ENCODE measurements at regions not wholly inside any gene's neighbourhood (a gene's known extent, or its start where the extent isn't known, plus 50 kb on each side); places are given as distances from the start of the nearest gene placed in this dataset.

GRCh38 chr7:153413540-153414287 is 638.5 kb upstream of the DPP6 start:
- no peak for TF ChIP-seq CTCF (IDR thresholded peaks at IDR 0.05)
- Mint-ChIP-seq H3K36me3 (ENCODE audit: unreplicated experiment) (no peaks in the 10 kb centered on the region), H3K27me3 (ENCODE audit: unreplicated experiment) (no peaks in the 10 kb centered on the region), H3K4me3 (ENCODE audit: unreplicated experiment) (no peak overlapping the region), H3K4me1 (ENCODE audit: unreplicated experiment) (no peaks in the 10 kb centered on the region), H3K27ac (ENCODE audit: unreplicated experiment) (no peak overlapping the region), H3K9me3 (ENCODE audit: unreplicated experiment) (peaks cover 69% of the 10 kb centered on the region)
- DNase-seq (ENCODE audit: extremely low spot score, unreplicated experiment) = no peak

DNA sequence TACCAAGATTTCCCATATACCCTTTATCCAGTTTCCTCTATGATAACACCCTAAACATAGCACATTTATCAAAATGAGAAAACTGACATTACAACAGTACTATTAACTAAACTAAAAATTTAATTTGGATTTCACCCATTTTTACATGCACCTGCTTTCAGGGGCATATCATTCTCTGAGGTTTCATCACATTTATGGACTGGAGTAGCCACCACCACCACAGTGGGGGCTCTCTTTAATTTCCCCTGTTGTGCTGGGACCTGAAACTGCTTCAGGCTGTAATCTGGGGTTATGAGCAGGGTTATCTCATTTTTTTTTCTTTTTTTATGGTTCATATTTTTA is 637.9 kb upstream of the DPP6 start:
- Mint-ChIP-seq H3K36me3 (ENCODE audit: unreplicated experiment) (no peaks in the 10 kb centered on the region), H3K27me3 (ENCODE audit: unreplicated experiment) (no peaks in the 10 kb centered on the region), H3K9me3 (ENCODE audit: unreplicated experiment) (peaks cover 71% of the 10 kb centered on the region), H3K27ac (ENCODE audit: unreplicated experiment) (no peak overlapping the region), H3K4me1 (ENCODE audit: unreplicated experiment) (no peaks in the 10 kb centered on the region), H3K4me3 (ENCODE audit: unreplicated experiment) (no peak overlapping the region)
- TF ChIP-seq CTCF (IDR thresholded peaks at IDR 0.05) = no peak
- DNase-seq (ENCODE audit: extremely low spot score, unreplicated experiment) = no peak

GRCh38 chr7:153415632-153416031 is 636.6 kb upstream of the DPP6 start:
- H3K27me3 Mint-ChIP-seq (ENCODE audit: unreplicated experiment) = no peaks in the 10 kb centered on the region
- TF ChIP-seq CTCF (IDR thresholded peaks at IDR 0.05) = no peak
- no peak for DNase-seq (ENCODE audit: extremely low spot score, unreplicated experiment)
- no peaks in the 10 kb centered on the region for H3K4me1 Mint-ChIP-seq (ENCODE audit: unreplicated experiment)
- peaks cover 68% of the 10 kb centered on the region for H3K9me3 Mint-ChIP-seq (ENCODE audit: unreplicated experiment)
- no peaks in the 10 kb centered on the region for H3K36me3 Mint-ChIP-seq (ENCODE audit: unreplicated experiment)
- no peak overlapping the region for H3K27ac Mint-ChIP-seq (ENCODE audit: unreplicated experiment)
- H3K4me3 Mint-ChIP-seq (ENCODE audit: unreplicated experiment) = no peak overlapping the region

DNA sequence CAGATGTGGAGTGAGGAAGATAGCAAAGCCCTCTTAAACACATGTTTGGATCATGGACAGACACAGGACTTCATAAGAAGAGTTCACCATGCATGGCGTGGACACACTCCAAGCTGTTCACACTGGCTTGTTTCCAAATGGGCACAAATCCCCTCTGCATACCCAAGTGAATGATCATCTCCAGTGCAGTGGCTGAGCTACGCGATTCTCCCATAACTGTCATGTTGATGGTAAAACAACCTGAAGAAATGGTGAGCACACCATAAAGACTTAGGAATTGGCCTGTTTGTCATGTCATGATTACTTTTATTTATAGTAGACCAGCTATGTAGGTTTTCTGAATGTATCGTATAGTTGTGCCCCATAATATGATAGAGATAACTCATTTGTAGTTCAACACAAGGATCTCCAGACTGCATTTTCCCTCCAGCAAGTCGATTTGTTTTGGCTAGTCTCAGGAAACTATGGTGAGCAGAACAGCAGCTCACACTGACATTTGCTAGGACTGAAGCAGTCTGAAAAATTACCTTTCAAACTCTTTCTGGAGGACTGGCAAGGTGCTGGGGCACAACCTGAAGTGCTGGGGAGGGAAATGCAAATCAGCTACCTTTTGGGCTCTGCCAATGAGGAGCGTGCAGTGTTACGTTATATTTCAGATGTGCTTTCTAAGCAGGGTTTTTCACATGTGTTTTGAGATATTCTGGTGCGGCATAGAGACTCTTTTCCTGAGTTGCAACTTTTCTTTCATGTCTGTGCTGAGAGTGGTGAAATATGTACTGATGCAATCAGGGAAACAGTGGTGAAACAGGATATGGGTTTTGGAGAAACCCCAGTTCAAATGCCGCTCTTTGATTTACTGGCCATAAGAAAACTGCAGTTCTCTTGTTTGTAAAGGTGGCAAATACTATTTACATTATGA is 629.6 kb upstream of the DPP6 start:
- no peak overlapping the region for H3K27ac Mint-ChIP-seq (ENCODE audit: unreplicated experiment)
- peaks cover 61% of the 10 kb centered on the region for H3K9me3 Mint-ChIP-seq (ENCODE audit: unreplicated experiment)
- H3K4me3 Mint-ChIP-seq (ENCODE audit: unreplicated experiment) = no peak overlapping the region
- TF ChIP-seq CTCF (IDR thresholded peaks at IDR 0.05) = no peak
- no peak for DNase-seq (ENCODE audit: extremely low spot score, unreplicated experiment)
- H3K36me3 Mint-ChIP-seq (ENCODE audit: unreplicated experiment) = no peaks in the 10 kb centered on the region
- H3K4me1 Mint-ChIP-seq (ENCODE audit: unreplicated experiment) = no peaks in the 10 kb centered on the region
- no peaks in the 10 kb centered on the region for H3K27me3 Mint-ChIP-seq (ENCODE audit: unreplicated experiment)

GRCh38 chr7:153423210-153423590 is 629.0 kb upstream of the DPP6 start:
- Mint-ChIP-seq H3K27me3 (ENCODE audit: unreplicated experiment) (no peaks in the 10 kb centered on the region), H3K4me1 (ENCODE audit: unreplicated experiment) (no peaks in the 10 kb centered on the region), H3K36me3 (ENCODE audit: unreplicated experiment) (no peaks in the 10 kb centered on the region), H3K27ac (ENCODE audit: unreplicated experiment) (no peak overlapping the region), H3K9me3 (ENCODE audit: unreplicated experiment) (peaks cover 66% of the 10 kb centered on the region), H3K4me3 (ENCODE audit: unreplicated experiment) (no peak overlapping the region)
- no peak for TF ChIP-seq CTCF (IDR thresholded peaks at IDR 0.05)
- no peak for DNase-seq (ENCODE audit: extremely low spot score, unreplicated experiment)

All from osteocyte (in vitro differentiated cells).